ENCODE measurements at regions not wholly inside any gene's neighbourhood (a gene's known extent, or its start where the extent isn't known, plus 50 kb on each side); places are given as distances from the start of the nearest gene placed in this dataset.

DNA sequence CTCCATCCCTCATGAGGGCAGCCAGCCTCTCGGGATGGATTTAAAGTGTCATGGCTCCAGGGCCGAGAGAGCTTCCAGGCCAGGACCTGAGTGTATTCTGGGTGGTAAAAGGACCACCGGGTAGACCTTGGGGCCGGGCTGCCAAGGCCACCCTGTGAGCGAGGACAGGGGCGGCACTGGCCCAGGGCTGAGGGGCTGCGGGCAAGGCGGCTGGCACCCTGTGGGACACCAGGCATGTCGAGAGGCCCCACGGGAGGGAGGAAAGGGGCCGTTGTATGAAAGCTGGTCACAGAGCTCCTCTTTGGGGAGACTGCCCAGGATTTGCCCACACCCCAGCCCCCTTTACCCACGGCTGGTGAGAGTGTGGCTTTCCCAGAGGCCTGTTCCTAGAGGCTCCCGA is 92.3 kb upstream of the RTL6 start:
- ATAC-seq = no peak

DNA sequence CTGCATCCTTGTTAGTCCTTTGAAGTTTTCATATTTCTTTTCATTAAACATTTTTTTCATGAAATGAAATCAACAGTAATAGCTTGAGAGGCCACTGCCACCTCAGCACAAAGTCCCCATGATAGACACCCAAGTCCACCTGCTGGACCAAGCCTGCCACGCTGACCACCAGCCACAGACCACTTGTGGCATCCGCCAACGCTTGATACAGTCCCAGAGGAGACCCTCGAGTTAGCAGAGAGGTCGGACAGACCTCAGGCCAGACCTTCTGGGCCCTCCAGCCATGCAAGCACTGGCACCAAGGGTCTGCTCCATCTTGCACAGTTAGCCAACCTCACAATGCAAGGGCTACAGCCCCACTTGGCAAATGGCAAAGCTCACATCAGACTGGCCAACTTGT is 91.8 kb upstream of the RTL6 start:
- no peak for ATAC-seq

DNA sequence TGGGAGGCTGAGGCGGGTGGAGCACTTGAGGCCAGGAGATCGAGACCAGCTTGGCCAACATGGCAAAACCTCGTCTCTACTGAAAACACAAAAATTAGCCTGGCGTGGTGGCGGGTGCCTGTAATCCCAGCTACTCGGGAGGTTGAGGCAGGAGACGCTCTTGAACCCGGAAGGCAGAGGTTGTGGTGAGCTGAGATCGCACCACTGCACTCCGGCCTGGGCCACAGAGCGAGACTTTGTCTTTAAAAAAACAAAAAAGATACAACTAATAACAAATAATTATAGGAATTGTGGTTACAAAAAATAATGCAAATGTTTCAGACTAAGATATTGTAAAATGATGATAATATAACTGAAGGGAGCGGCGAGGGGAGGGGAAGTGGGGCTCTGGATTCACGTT is 90.3 kb upstream of the RTL6 start:
- ATAC-seq = no peak

- ATAC-seq = no peak
Measured at GRCh38 chr22:44587737-44588310, 89.8 kb upstream of the RTL6 start.

- peak; percentile 53 for ATAC-seq
Measured at GRCh38 chr22:44586999-44587736, 89.1 kb upstream of the RTL6 start.

- peak; percentile 86 for ATAC-seq
Measured at GRCh38 chr22:44586351-44586990, 88.4 kb upstream of the RTL6 start.

DNA sequence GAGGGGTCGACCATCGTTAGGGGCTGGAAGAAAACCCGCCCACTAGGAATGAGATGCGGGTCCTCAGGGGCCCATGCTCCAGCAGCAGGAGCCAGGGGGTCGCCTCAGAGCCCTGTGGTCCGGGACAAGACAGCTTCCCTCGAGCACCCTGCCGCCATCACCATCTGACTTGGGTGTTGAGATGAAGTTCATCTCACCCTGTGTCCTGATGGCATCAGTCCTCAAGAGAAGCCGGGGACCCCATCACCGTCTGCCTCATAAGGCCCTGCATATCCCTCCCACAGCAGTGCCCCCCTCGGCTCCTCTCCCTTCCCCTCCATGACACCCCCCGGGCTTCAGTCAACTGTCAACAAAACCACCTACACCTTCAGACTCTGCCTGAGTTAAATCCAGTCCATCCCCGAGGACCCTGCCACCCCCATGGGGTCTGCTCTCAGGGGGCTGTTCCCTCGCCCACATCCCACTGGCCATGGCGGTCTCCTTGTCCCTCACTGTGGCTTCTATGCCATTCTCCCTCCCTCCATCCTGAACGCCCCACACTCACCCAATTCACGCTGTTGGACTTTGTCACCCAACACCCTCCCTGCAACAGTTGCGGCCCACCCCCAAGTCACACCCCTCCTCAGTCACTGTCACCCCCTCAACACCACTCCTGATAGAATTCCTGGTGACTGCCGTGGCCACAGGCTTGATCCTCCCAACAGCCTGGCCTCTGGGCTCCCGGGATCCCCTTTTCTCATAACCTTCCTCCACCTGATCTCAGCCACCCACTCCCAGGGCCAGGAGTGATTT is 87.7 kb upstream of the RTL6 start:
- ATAC-seq = no peak

- no peak for ATAC-seq
Measured at GRCh38 chr22:44584256-44584902, 86.3 kb upstream of the RTL6 start.

GRCh38 chr22:44583854-44584253 is 85.8 kb upstream of the RTL6 start:
- ATAC-seq = no peak

- peak; percentile 60 for ATAC-seq
Measured at GRCh38 chr22:44583061-44583760, 85.2 kb upstream of the RTL6 start.

GRCh38 chr22:44582016-44582415 is 84.0 kb upstream of the RTL6 start:
- ATAC-seq = no peak

- ATAC-seq = no peak
Measured at GRCh38 chr22:44581096-44581435, 83.0 kb upstream of the RTL6 start.

DNA sequence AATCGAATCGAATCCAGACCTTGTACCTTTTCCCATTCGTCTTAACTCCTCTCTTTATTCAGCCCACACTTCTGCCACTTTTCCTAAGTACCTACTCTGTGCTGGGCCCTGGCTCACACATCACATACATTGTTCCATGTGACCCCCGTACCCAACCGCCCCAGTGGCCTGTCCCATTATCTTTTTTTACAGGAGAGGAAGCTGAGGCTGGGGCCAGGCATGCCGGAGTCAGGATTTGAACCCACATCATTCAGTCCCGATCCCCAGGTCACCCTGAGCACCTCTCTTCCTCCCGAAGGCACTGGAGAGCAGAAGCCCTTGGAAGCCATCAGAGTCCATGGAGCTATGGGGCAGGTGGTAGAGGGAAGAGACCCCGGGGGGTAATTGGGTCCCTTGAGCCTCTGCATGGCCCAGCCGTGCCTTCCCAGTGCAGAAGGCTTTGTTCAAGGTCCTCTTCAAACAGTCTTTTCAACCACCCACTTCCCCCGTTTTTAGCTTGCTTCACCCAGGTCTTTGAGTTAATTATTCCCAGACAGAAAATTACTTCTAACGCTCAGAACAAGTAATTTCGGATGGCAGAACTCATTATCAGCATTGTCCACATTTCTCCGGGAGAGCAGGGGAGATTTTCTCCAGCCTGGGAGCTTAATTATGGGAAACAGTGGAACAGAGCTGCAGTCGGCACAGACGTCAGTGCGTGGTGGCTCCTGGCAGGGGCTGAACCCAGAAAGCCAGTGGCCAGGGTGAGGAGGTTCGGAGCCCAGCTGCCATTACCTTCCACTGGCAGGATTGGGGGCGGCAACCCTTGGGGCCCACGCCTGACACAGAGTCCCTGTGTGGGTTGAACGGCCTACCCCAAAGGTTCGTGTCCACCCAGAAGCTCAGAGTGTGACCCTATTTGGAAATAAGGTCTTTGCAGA is 82.4 kb upstream of the RTL6 start:
- ATAC-seq = no peak

DNA sequence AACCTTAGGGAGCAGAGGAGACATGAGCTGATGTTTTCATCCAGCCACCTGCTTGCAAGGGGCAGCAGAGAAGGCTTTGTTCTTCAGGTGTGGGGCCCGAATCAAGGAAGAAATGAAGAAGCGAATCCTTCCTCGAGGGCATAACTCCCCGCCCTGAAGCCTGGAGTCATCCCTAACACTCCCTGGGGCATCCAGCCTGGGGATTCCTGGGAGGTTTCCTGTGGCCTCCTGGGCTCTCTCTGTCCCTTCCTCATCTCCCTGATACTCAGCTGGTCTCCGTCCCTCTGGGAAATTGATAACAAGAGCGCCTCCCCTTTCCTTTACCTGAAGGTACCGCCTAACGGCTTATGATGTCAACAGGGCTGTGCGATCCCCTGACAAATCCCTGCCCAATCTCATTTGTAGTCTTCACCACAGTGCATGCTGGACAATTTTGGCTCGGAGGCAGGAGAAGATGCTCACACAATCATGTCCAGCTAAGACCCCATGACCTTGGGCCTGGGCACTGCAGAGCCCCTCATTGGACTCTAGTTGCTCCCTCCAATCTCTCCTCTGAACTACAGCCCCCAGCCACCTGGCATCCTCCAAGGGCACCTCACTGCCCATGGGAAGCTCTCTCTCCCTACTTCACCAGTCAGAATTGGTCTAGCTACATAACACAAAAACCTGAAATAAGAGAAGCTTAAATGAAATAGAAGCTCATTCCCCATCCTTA is 80.6 kb upstream of the RTL6 start:
- ATAC-seq = no peak

DNA sequence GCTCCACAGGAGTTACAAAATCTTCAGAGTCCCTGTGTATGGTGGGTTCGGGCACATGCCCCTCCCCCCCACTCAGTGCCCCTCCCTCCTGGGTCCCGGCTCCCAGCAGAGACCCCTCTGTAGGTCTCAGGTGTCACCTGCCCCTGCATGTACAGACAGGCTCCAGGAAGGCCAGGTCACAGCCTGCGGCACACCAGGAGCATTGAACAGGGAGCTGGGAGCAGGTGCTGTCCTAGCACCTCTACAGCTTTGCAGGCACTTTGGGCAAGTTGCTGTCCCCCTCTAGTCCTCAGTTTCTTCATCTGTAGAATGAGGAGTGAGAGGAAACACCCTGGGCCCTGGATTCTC is 80.1 kb upstream of the RTL6 start:
- no peak for ATAC-seq

DNA sequence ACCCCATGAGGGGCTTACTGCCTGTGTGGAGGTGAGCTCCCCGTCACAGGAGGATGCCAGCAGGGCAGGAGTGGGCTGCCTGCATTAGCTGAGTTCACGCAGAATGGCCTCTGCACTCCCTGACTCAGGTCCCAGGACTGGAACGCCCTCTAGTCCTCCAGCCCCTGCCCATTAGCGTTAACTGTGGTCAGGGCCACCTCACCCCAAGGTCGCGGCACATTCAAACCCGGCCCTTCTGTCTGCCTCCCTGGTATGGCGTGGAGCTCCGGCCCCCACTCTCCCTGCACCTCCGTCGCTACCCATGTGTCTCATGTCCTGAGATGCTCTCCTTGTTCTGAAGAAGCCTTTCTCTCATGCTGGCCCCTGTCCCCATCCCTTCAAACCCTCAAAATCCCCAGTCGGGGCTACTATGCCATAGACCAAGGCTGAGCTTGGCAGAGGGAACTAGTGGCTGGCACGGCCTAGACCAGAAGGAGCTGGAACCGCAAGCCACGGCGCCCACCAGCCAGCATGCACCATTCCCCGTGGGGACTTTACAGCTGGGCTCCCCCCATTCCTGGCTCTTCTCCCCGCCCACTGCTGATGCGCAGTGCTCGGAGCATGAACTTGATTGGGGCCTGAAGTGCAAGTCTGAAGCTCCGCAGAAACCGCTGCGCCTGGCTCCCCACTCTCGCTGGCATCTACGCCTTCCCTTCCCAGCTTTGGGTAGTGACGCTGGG is 79.5 kb upstream of the RTL6 start:
- no peak for ATAC-seq

- no peak for ATAC-seq
Measured at GRCh38 chr22:44576311-44577260, 78.6 kb upstream of the RTL6 start.

DNA sequence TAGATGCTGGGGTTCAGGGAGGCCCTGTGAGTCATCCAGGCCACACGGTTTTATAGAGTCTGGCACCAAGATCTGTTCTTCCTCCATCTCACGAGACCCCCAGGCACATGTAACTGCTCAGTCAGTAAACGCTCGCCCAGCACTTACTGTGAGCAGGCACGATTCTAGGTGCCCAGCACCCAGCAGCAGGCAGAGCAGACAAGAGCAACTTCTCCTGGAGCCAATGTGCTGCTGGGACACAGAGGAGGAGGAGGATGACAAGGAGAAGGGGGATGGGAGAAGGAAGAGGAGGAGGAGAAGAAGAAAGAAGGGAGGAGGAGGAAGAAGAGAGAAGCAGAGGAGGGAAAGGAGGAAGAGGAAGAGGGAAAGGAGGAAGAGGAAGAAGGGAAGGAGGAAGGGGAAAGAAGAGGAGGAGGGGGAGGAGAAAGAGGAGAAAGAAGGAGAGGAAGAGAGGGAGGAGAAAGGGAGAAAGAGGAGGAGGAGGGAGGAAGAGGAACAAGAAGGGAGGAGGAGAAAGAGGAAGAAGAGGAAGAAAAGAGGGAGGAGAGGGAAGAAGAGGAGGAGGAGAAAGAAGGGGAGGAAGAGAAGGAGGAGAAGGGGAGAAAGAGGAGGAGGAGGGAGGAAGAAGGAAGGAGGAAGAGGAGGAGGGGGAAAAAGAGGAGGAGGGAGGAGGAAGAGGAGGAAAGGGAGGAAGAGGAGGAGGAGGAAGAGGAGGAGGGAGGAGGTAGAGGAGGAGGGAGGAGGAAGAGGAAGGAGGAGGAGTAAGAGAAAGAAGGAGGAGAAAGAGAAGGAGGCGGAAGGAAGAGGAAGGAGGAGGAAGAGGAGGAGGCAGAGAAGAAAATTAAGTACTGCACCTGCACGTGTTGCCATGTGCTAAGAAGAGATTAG is 77.6 kb upstream of the RTL6 start:
- no peak for ATAC-seq
